GM12878 (cell line): ENCODE measurements at regions not wholly inside any gene's neighbourhood (a gene's known extent, or its start where the extent isn't known, plus 50 kb on each side); places are given as distances from the start of the nearest gene placed in this dataset.

ENCODE experiments used
- NR2C1 ChIP-seq: fragments of 450-650 bp; IDR thresholded peaks from 2 replicates; pipeline ENCODE4 v1.6.1; 2017; ENCODE audit warnings: antibody characterized with exemption, mild to moderate bottlenecking, moderate library complexity
- POLR2A ChIP-seq: IDR thresholded peaks from 2 replicates; pipeline ENCODE4 v1.6.1; 2011; ENCODE audit warnings: low read depth, mild to moderate bottlenecking, low read length
- POLR2AphosphoS5 ChIP-seq: IDR thresholded peaks from 2 replicates; pipeline ENCODE4 v1.6.1; 2011; ENCODE audit warnings: mild to moderate bottlenecking, low read length, inconsistent platforms
- RBBP5 ChIP-seq: fragments of 200-600 bp; sonication (generic); conservative IDR thresholded peaks from 2 replicates; pipeline ENCODE4 v1.6.1; 2016
- RELB ChIP-seq: fragments of 450-650 bp; IDR thresholded peaks from 2 replicates; pipeline ENCODE4 v1.6.1; 2017; ENCODE audit warnings: low read depth, mild to moderate bottlenecking, moderate library complexity
- SP1 ChIP-seq: IDR thresholded peaks from one replicate; pipeline ENCODE4 v1.6.1; 2011; ENCODE audit warnings: low read depth, low read length
- SREBF1 ChIP-seq: IDR thresholded peaks from 2 replicates; pipeline ENCODE4 v1.6.1; 2012; ENCODE audit warnings: mild to moderate bottlenecking, low read length
- SUPT20H ChIP-seq: IDR thresholded peaks from 2 replicates; pipeline ENCODE4 v1.6.1; 2011; ENCODE audit warnings: low read depth, mild to moderate bottlenecking, low read length, moderate library complexity, borderline replicate concordance; ENCODE audit not compliant: control insufficient read depth
- YBX1 ChIP-seq: fragments of 450-650 bp; IDR thresholded peaks from 2 replicates; pipeline ENCODE4 v1.6.1; 2016; ENCODE audit warnings: antibody characterized with exemption
- YY1 ChIP-seq: IDR thresholded peaks from 2 replicates; pipeline ENCODE4 v1.6.1; 2011; ENCODE audit warnings: low read depth, mild to moderate bottlenecking, low read length
- ZBTB11 ChIP-seq: fragments of 450-650 bp; formaldehyde crosslinking; IDR thresholded peaks from 2 replicates; pipeline ENCODE4 v1.5.0; 2022; ENCODE audit warnings: mild to moderate bottlenecking, missing genetic modification characterization
- ZSCAN29 ChIP-seq: fragments of 450-650 bp; IDR thresholded peaks from 2 replicates; pipeline ENCODE4 v1.6.1; 2017; ENCODE audit warnings: mild to moderate bottlenecking, moderate library complexity

GRCh38 chr3:80434366-80434765, 666.6 kb upstream of the ROBO1 start (continued):
- TF ChIP-seq ZBTB11 (CRISPR knock-in tag) (no peak), RBBP5 (no peak), ZSCAN29 (no peak), POLR2AphosphoS5 (no peak), SREBF1 (no peak), YBX1 (no peak), SP1 (no peak), POLR2A (no peak), RELB (no peak), NR2C1 (no peak), SUPT20H (no peak), YY1 (no peak)
- TF ChIP-seq, all 136 proteins: peak for 0
